Esophagus squamous epithelium (tissue), 5 donors: ENCODE measurements at regions not wholly inside any gene's neighbourhood (a gene's known extent, or its start where the extent isn't known, plus 50 kb on each side); places are given as distances from the start of the nearest gene placed in this dataset.

Source experiments
- DNase-seq: peaks from one replicate; lab custom pipeline; 2025; lab: John Stamatoyannopoulos, UW
- H3K27ac ChIP-seq, 4 donors: fragments of 200-600 bp; sonication (generic); one replicate each; pipeline ENCODE4 v1.5.1; 2016 to 2019; ENCODE audit warnings: mild to moderate bottlenecking in 1 of 4
- H3K27me3 ChIP-seq, 4 donors: fragments of 200-600 bp; sonication (generic); 1 replicate in 3 of 4; 2 replicates in 1 of 4; pipeline versions ENCODE4 v1.5.1 to v1.6.0; 2017 to 2021; ENCODE audit warnings: antibody characterized with exemption in 1 of 4
- H3K36me3 ChIP-seq, 3 donors: fragments of 200-600 bp; sonication (generic); one replicate each; pipeline ENCODE4 v1.5.1; 2016 to 2019
- H3K4me1 ChIP-seq, 3 donors: fragments of 200-600 bp; sonication (generic); one replicate each; pipeline ENCODE4 v1.5.1; 2017 to 2019
- H3K4me3 ChIP-seq, 4 donors: fragments of 200-600 bp; sonication (generic); 1 replicate in 3 of 4; 2 replicates in 1 of 4; pipeline ENCODE4 v1.5.1; 2016 to 2019; ENCODE audit warnings: mild to moderate bottlenecking in 2 of 4, moderate library complexity in 1 of 4
- H3K9me3 ChIP-seq, 3 donors: fragments of 200-600 bp; sonication (generic); one replicate each; pipeline ENCODE4 v1.5.1; 2016 to 2019
- CTCF ChIP-seq, 6 experiments: fragments of 450-650 bp in 4 of 6; fragments of 200-600 bp in 2 of 6; sonication (generic) in 2 of 6; IDR thresholded peaks; one replicate each; pipeline ENCODE4 v1.5.1; 2016 to 2019; ENCODE audit warnings: antibody characterized with exemption in 6 of 6, mild to moderate bottlenecking in 4 of 6, moderate library complexity in 4 of 6
- POLR2A ChIP-seq, 4 donors: fragments of 450-650 bp; IDR thresholded peaks; one replicate each; pipeline ENCODE4 v1.6.1; 2017; ENCODE audit warnings: antibody characterized with exemption in 4 of 4, mild to moderate bottlenecking in 4 of 4, moderate library complexity in 3 of 4
- WGBS, 2 donors: methylation state at CpG; one replicate each; pipeline ENCODE4 v1.1.5; 2018; 5-methylcytosine and 5-hydroxymethylcytosine counted together
- intact Hi-C: fragments of 100-400 bp; cut with DNase I; formaldehyde crosslinking; loops from one replicate; pipeline ENCODE4 v1.15.0; 2022
- donor health status: DM: yes; HTN: yes; CAD: no.

- Histone ChIP-seq H3K4me1 (peaks cover 0 to 15% (median 0%) of the 10 kb centered on the region in 3 donors), H3K27me3 (peaks cover 0 to 82% (median 8%) of the 10 kb centered on the region in 4 donors), H3K4me3 (no peak overlapping the region), H3K36me3 (no peaks in the 10 kb centered on the region), H3K9me3 (no peaks in the 10 kb centered on the region), H3K27ac (no peak overlapping the region)
- intact Hi-C loops = no loop called here
- WGBS, 2 donors = 63 to 74% methylated on average over 14 of the region's 14 CpGs
- TF ChIP-seq POLR2A (IDR thresholded peaks at IDR 0.05) (no peak), CTCF (IDR thresholded peaks at IDR 0.05) (no peak)
- DNase-seq = no peak
These were observed 617.0 kb downstream of the VRK1 start for GRCh38 chr14:97413966-97414717.

- intact Hi-C loops = no loop called here
- H3K27me3 ChIP-seq = peaks cover 0 to 76% (median 8%) of the 10 kb centered on the region in 4 donors
- WGBS, 2 donors = 79 to 94% methylated on average over 6 to 9 of the region's 11 CpGs
These were observed 617.5 kb downstream of the VRK1 start for GRCh38 chr14:97414718-97415098.

GRCh38 chr14:97415907-97416306 lies 618.7 kb downstream of the VRK1 start:
- peaks cover 0 to 64% (median 8%) of the 10 kb centered on the region in 4 donors for H3K27me3 ChIP-seq
- no peak overlapping the region for H3K4me3 ChIP-seq
- DNase-seq = no peak
- H3K4me1 ChIP-seq = peaks cover 0 to 15% (median 0%) of the 10 kb centered on the region in 3 donors
- H3K9me3 ChIP-seq = no peaks in the 10 kb centered on the region
- intact Hi-C loops = no loop called here
- TF ChIP-seq POLR2A (IDR thresholded peaks at IDR 0.05) (no peak), CTCF (IDR thresholded peaks at IDR 0.05) (no peak)
- no peaks in the 10 kb centered on the region for H3K36me3 ChIP-seq
- 43 to 44% methylated on average over 7 of the region's 7 CpGs for WGBS, 2 donors
- no peak overlapping the region for H3K27ac ChIP-seq

More at GRCh38 chr14:97414718-97415098, 617.5 kb downstream of the VRK1 start:
- TF ChIP-seq POLR2A (IDR thresholded peaks at IDR 0.05) (no peak), CTCF (IDR thresholded peaks at IDR 0.05) (no peak)
- Histone ChIP-seq H3K4me1 (peaks cover 0 to 15% (median 0%) of the 10 kb centered on the region in 3 donors), H3K9me3 (no peaks in the 10 kb centered on the region), H3K27ac (no peak overlapping the region), H3K36me3 (no peaks in the 10 kb centered on the region), H3K4me3 (no peak overlapping the region)
- DNase-seq = no peak

- Histone ChIP-seq H3K27me3 (peaks cover 0 to 58% (median 8%) of the 10 kb centered on the region in 4 donors), H3K4me1 (peaks cover 0 to 15% (median 0%) of the 10 kb centered on the region in 3 donors), H3K36me3 (no peaks in the 10 kb centered on the region), H3K27ac (no peak overlapping the region), H3K4me3 (no peak overlapping the region), H3K9me3 (no peaks in the 10 kb centered on the region)
- TF ChIP-seq POLR2A (IDR thresholded peaks at IDR 0.05) = no peak
- no peak for TF ChIP-seq CTCF (IDR thresholded peaks at IDR 0.05)
- no peak for DNase-seq
- WGBS, 2 donors = 87 to 89% methylated on average over 5 of the region's 5 CpGs
- intact Hi-C loops = no loop called here
These were observed 619.4 kb downstream of the VRK1 start for GRCh38 chr14:97416550-97416949.

GRCh38 chr14:97417331-97417730 lies 620.1 kb downstream of the VRK1 start:
- DNase-seq = no peak
- H3K4me3 ChIP-seq = no peak overlapping the region
- no peaks in the 10 kb centered on the region for H3K9me3 ChIP-seq
- no peaks in the 10 kb centered on the region for H3K36me3 ChIP-seq
- peaks cover 0 to 50% (median 6%) of the 10 kb centered on the region in 4 donors for H3K27me3 ChIP-seq
- WGBS, 2 donors = 89 to 97% methylated on average over 3 of the region's 3 CpGs
- intact Hi-C loops = no loop called here
- no peak overlapping the region for H3K27ac ChIP-seq
- TF ChIP-seq CTCF (IDR thresholded peaks at IDR 0.05) (no peak), POLR2A (IDR thresholded peaks at IDR 0.05) (no peak)
- peaks cover 0 to 15% (median 0%) of the 10 kb centered on the region in 3 donors for H3K4me1 ChIP-seq
